ENCODE measurements at regions not wholly inside any gene's neighbourhood (a gene's known extent, or its start where the extent isn't known, plus 50 kb on each side); places are given as distances from the start of the nearest gene placed in this dataset.

DNA sequence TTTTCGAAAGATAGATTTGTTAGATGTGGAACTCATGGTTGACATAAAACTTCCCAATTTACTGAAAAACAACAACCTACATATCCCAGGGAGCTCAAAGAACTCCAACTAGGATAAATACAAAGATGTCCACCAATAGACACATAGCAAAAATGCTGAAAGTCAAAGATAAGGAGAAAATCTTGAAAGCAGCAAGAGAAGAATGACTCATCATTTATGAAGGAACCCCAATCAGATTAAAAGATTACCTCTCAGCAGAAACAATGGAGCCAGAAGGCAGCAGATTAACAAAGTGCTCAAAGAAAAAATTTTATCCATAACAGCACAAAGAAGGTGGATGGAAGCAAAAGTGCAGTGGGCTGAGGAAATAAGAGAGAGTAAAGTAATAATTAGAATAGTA, 908.6 kb downstream of the SORCS3 start:
- DNase-seq (ENCODE audit: low spot score), result no peak

DNA sequence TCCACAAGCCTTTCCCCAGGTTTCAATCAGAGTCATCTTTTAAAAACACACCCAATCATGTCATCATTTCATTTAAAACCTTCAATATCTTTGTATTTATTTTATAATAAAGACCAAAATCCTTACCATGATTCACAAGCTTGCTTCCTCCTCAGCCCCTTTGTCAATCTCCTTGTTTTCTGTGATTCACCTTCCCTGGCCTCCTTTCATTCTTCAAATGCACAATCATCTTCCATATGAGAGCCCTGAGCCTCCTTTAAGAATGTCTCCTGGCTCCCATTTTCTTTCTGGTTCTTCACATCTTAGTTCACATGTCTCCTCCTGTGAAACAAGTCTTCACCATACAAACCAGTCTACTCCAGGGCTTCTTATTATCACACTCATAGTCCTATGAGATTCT, 904.0 kb downstream of the SORCS3 start:
- no peak for DNase-seq (ENCODE audit: low spot score)

DNA sequence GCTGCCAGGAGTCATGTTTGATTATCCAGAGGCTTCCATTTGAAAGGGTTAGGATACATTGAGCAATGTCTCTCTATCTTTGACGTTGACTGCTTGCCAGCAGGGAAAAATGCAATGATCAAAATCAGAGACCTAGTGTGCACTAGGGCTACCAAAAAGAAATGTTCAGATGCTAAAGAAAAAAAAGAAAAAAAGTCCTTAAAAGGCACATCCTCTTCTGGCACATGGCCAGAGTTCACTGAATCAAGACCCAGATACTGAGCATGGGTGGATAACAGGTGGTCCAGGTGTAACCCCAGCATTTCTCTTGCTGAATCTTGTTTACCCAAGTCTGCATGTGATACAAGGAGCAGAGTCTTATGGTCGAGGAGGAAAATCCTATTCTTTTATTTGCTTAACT, 899.3 kb downstream of the SORCS3 start:
- peak; percentile 5 for DNase-seq (ENCODE audit: low spot score)

DNA sequence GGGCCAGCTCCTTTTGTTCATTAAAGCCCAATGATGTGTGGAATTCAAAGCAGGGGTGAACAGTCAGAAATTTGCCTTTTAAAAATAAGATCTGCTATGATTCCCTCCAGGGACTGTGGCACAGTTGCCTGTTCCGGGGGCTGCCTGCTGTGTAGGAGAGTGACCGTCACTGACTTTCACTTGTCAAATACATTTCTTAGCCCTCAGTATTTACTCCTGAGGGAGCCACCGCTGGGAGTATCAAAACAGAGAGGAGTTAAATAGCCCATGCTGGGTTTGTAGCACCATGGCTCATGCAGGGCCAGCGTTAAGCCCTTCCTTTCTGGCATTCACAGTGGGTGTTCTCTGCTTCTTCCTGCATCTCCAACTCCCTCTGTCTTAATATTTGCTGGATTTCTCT, 897.8 kb downstream of the SORCS3 start:
- DNase-seq (ENCODE audit: low spot score), result no peak

DNA sequence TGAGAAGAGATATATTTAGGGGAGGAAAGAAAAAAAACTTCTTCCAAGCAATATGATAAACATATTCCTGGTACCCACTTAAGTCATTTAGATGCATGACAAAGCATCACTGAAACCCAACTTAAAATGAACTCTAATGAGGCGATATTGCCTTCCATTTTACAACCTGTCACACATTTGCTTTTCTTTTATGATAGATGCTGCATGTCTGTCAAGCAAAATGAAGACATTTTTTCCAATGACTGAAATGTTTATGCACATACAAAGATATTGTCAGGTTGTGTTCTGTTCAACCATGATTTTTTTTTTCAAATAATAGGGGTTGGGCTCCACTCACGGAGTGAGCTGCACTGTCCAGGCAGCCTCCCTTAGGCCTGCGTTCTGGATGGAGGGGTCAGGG, 894.4 kb downstream of the SORCS3 start:
- DNase-seq (ENCODE audit: low spot score), result no peak

DNA sequence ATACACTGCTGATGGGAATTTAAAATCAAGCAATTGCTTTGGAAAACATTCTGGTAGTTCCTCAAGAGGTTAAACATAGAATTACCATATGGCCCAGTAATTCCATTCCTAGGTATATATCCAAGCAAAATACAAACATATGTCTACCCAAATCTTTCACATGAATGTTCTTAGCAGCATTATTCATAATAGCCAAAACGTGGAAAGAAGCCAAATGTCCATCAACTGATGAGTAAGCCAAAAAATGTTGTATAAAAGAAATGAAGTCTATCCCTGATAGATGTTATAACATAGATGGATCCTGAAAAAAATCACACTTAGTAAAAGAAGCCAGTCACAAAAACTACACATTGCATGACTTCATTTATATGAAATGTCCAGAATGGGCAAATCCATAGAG, 893.0 kb downstream of the SORCS3 start:
- DNase-seq (ENCODE audit: low spot score), result no peak

DNA sequence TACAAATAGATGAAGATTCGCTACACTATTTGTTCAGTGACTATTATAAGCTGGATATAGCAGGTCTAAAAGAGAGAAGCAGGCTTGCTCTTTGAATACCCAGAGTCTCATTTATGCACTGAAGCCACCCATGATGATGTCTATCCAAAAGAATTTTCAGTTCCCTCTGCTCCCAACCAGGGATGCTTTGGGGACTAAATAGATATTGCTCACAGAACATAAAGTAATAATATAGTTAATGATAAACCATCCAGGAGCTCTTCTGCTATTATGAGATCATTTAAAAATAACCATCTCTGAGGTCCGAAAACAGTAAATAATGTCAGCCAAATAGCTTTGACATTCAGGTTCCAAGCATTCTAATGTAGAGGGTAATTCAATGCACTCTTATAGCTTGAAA, 875.4 kb downstream of the SORCS3 start:
- no peak for DNase-seq (ENCODE audit: low spot score)

DNA sequence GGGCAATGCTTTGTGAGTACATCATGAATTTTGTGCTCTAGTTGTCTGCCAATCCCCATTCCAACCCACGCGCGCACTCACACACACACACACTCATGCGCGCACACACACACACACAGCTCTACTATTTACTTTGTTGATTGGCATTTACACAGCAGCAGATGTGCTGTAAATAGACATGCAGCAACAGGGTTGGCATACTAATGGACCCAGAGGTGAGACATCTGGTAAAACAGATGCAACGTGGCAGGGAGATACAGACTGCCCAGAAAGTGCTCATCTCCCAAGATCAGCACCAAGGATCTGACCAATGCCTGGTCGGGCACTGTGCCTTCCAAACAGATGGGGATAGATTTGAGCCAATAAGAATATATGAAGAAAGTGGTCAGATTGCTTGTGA, 873.0 kb downstream of the SORCS3 start:
- DNase-seq (ENCODE audit: low spot score), result no peak

DNA sequence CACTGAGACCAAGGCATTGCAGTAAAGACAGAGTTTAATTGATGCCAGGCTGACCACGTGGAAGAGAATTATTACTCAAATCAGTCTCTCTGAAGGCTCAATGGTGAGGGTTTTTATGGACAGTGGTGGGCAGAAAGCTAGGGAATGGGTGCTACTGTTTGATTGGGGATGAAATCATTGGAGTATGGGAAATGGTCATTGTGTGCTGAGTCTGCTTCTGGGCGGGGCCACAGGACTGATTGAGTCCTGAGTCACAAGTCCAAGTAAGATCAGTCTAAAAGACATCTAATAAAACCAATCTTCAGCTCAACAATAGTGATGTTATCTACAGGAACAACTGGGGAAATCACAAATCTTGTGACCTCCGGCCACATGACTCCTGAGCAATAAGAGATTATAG, 868.4 kb downstream of the SORCS3 start:
- DNase-seq (ENCODE audit: low spot score), result no peak

DNA sequence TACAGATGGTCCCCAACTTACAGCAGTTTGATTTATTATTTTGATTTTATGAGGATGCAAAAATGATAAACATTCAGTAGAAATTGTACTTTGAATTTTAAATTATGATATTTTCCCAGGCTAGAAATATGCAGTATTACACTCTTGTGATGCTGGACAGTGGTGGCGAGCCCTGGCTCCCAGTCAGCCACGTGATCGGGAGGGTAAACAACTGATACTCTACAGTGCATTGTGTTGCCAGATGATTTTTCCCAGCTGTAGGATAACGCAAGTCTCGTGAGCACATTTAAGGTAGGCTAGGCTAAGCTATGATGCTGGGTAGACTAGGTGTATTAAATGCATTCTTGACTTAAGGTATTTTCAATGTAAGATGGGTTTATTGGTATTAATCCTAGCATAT, 865.2 kb downstream of the SORCS3 start:
- DNase-seq (ENCODE audit: low spot score), result no peak

DNA sequence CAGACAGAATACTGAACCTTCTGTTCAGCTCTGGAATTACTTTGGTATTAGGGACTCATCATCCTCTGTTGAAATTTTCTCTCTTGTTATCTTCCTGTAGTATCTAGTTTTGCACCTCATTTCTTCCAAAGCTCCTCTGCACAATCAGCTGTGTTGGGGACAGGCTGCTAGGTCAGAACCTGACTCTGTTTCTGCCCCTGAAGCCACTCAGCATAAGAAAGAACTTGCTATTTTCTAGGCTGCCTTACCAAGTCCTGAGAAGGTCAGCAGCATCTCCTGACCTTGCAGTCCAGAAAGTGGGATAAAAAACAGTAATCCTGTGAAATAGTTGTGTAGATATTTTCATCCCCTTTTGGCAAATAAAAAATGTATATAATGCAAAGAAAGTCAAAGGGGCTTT, 862.6 kb downstream of the SORCS3 start:
- no peak for DNase-seq (ENCODE audit: low spot score)

DNA sequence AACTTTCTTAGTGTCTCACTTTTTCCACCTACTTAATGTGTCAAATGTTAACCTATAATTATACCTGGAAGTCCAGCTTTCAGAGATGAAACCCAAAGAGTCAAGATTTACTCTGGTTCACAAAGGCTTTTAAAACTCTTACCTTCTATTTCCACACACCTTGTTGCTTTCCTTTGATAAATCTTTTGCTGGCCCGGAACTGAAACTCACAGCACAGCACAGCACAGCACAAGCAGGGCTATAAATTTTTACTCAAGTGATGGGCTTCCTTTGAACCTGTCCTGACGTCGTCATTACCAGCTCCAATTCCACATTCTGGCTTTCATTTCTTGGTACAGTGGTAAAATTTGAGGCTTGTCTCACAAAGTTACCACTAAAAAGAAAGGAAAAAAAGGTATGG, 861.0 kb downstream of the SORCS3 start:
- no peak for DNase-seq (ENCODE audit: low spot score)

DNA sequence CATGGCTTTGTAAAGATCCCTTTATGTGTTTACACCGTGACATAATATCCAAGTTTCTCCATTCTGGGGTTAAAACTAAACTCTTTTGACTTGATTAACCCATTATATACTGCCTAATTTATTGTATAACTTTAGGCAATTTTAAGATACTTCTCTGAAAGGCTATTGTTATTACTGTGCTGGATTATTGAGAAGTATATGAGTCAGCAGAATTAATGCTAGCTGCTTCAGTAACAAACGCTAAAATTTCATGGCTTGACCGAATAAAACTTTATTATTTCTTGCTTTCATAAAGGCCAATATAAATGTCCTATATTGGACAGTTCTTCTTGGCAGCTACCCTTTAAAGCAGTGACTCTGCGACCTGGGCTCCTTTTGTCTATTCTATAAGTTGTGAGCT, 853.9 kb downstream of the SORCS3 start:
- no peak for DNase-seq (ENCODE audit: low spot score)

DNA sequence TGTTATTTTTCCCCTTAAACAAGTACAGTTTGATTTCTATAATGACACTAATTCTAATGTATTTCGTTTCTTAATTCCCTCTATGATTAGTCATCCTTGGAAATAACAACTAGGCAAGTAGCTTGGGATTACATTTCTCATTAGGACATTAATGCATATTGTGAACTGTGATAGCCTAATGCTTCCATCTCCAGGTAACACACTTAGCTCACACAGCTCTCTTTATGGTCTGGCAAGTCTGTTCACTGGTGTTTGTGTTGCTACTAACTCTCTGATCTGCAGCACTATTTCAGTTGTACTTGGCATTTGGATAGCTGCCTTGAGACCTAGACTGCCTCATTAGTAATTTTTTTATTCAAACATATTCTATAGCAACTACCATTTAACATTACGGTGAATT, 853.2 kb downstream of the SORCS3 start:
- DNase-seq (ENCODE audit: low spot score), result no peak

DNA sequence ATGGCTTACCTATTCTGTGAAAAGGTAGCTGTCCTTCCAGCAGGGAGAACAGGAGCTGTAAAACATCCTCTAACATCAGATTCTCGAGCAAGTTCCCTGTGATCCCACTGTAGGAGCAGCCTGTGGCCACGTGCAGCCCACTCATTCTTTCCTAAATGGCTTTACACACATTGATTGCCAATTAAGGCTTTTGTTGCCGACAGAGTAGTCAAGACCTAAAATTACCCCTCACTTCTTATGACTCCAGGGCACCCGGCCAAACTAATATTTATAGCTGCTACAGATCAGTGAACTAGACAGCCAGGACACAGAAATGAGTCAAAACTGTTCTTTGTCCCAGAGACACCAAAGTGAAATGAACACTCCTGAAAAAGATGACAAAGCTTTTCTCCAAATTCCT, 832.1 kb downstream of the SORCS3 start:
- DNase-seq (ENCODE audit: low spot score), result no peak

DNA sequence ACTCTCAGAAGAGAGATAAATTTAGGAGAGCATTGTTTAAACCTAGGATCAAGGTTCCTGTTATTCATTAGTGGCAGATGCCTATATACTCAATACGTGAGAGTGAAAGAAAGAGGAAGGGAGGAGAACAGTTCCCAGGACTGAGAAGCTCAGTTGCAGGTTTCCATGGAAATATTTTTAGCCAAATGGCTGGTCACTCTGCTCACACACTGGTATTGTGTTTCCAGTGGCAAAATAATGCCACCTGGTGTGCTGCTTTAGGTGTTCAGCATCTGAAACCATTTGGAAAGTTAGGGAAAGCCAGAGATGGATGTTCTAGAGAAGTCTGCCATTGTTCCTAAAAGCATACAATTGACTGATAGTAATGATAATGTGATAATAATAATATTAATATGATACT, 827.7 kb downstream of the SORCS3 start:
- DNase-seq (ENCODE audit: low spot score), result no peak

DNA sequence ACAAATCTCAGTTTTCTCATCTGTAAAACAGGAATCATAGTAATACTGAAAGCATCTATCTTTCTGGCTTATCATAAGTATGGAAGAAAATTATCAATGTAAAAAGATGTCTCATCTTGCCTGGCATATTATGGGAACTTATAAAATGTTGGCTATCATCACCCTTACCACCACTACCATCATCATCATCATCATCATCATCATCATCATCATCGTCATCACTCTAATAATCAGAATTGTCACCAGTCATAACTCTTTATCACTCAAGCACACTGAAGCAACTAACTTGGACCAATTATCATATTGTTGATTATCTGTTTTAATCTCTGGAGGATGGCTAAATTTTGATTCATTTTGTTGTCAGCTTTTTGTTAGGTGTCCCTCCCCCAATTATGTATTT, 825.4 kb downstream of the SORCS3 start:
- no peak for DNase-seq (ENCODE audit: low spot score)

DNA sequence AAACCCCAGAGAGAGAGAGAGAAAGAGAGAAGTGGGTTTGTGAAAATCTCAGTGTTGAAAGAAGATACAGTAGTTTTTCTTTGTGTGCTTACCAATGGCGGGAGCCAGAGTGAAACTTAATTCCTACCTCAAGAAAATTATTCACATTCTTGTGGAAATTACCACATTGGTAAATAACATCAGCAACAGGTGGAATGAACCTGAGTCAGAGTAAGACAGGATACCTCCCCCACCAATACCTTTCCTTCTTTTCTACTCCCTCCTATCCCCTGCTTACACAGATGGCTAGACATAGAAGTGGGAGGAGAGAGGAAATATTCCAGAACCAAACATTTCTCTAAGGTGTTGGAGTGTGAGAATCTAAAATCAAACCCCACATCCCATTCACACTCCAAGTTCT, 793.9 kb downstream of the SORCS3 start:
- DNase-seq (ENCODE audit: low spot score), result no peak

DNA sequence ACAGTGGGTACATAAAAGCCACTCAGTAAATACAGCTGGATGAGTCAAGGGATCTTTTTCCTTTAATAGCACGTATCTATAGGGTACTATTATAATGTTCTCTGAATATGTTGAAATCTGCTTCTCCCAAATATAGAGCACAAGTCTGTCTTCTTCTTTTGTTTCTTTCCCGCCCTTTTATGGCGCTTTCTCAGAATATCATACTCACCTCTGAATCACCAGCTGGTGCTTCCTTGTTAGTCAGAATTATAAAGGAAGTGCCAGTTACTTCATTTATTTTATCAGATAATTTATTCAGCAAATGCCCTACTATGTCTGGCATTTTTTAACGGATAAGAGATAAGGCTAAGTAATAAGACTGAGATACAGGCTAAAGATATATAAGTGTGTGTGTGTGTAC, 772.9 kb downstream of the SORCS3 start:
- no peak for DNase-seq (ENCODE audit: low spot score)

DNA sequence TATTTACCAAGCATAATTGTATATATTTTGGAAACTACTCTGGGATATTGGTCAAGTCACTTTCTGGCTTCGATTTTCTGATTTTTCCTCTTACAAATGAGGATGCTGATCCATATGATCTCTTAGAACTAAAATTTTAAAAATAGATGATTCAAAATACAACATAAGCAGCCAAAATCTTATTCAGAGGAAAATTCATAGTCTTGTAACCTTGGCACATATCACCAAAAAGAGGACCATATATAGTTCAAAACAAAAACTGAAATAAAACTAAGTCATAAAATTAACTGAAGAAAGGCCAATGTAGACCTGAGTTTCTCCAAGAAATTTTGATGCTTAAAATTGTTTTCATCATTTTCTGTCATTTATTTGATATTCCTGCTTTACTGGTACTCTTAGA, 768.3 kb downstream of the SORCS3 start:
- DNase-seq (ENCODE audit: low spot score), result no peak

DNA sequence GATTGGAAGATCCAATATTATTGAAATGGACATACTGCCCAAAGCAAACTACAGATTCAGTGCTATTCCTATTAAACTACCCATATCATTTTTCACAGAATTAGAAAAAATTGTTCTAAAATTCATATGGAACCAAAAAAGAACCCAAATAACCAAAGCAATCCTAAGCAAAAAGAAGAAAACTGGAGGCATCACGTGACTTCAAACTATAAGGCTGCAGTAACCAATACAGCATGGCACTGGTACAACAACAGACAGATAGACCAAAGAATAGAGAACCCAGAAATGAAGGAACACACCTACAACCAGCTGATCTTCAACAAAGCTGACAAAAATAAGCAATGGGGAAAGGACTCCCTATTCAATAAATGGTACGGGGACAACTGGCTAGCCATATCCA, 765.4 kb downstream of the SORCS3 start:
- DNase-seq (ENCODE audit: low spot score), result no peak

DNA sequence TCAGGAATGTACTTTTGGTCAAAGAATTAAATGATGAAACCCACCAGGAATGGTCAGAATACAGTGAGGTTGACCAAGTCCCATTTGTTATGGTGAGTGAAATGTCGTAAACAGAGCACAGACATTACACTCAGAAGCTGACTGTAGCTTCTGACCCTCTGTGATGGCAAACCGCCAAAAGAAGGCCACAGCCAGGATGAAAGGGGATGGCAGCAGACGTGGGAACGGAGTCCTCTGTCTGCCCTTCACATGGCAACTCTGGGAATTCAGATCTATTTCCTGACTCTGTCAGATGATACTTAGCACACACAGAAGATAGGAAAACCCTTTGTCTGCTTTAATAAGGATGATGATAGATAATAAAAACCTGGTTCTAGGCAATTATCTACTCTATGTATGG, 757.1 kb downstream of the SORCS3 start:
- no peak for DNase-seq (ENCODE audit: low spot score)

DNA sequence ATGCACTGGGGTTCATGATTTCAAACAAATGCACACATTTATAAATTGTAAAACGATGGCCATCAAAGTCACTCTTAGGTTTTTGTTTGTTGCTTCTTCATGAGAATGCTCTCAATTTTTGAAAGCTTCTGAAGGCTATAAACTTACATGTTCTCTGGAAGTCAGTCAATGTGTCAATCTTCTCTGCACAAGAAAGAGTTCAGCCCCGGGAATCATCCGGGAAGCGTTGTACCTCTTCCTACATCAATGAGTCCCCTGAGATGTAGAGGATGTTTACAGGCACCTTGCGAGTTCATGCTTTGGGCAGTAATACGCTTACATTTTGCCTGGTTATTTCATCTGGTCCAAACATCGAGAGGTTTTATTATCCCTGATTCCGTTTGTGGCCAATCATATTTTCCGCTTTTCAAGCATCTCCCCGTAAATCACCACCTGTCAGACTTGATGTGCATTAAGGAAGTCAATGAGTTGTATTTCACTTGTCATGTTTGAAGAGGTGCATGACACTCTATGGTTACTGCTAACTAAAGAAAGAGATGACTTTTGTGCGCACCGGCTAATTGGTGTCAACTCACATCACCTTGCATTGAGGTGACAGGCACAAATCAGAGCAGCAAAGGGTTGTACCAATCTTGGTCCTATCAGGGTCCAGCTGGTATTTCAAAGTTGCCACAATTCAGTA, 750.7 kb downstream of the SORCS3 start:
- no peak for DNase-seq (ENCODE audit: low spot score)

DNA sequence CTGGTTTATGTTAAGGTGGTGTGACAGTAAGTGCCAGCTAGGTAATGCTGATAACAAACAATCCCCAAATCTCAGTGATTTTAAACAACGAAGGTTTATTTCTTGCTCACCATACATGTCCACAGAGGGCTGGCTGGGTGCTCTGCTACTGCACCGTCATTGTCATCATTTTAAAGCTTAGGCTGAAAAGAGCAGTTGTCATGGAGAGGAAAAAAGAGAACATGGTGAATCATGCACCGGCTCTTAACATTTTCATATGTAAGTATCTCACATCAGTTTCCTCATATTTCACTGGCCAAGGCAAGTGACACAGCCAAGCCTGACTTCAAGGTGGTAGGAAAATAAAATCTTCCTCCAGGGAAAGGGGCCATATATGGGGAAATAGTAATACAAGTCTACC, 746.9 kb downstream of the SORCS3 start:
- DNase-seq (ENCODE audit: low spot score), result no peak

DNA sequence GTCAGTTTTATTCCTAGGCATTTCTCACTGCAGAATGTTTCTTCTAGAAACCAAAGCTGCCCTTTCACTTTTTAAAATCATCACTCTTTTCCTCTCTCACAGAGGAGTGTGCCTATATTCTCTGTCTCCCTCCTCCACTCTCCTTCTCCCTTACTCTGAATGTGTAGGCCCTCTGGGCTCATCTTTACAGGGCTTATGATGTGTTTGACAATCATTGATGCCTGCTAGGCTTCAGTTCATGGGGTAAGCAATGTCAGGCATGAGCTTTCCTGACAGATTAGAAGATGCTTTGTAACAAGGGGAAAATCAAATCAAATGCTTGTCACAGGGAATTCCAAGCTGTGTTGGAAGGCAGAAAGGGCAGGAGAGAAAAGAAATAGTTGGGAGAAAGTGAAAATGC, 742.9 kb downstream of the SORCS3 start:
- DNase-seq (ENCODE audit: low spot score), result no peak

Data from NAMALWA (cell line).